ENCODE measurements at regions not wholly inside any gene's neighbourhood (a gene's known extent, or its start where the extent isn't known, plus 50 kb on each side); places are given as distances from the start of the nearest gene placed in this dataset.
A peak's percentile ranks its signal among the peaks of the same experiment; 100 is the strongest.

GRCh38 chr5:87136096-87136495 lies 131.6 kb upstream of the RASA1 start:
- Histone ChIP-seq H3K27ac (replicated peaks in 1 of 4) (no peak overlapping the region), H3K27me3 (no peaks in the 10 kb centered on the region), H3K4me1 (peaks cover 7 to 22% (median 12%) of the 10 kb centered on the region in 4 donors), H3K9me3 (no peaks in the 10 kb centered on the region), H3K36me3 (no peaks in the 10 kb centered on the region), H3K4me3 (no peak overlapping the region)
- 57% methylated on average over 1 of the region's 1 CpG for WGBS
- TF ChIP-seq POLR2AphosphoS5 (IDR thresholded peaks at IDR 0.05), result no peak
- no peak for TF ChIP-seq CTCF (IDR thresholded peaks at IDR 0.05)
- DNase-seq (ENCODE audit: extremely low spot score), result no peak
- intact Hi-C loops (cut with DNase I), result no loop called here

GRCh38 chr5:87136733-87137132 lies 130.9 kb upstream of the RASA1 start:
- DNase-seq (ENCODE audit: extremely low spot score), result no peak
- TF ChIP-seq EP300 (IDR thresholded peaks at IDR 0.05) (no peak), CTCF (IDR thresholded peaks at IDR 0.05) (no peak), POLR2AphosphoS5 (IDR thresholded peaks at IDR 0.05) (no peak), POLR2A (IDR thresholded peaks at IDR 0.05; ENCODE audit: low read depth) (no peak)
- Histone ChIP-seq H3K4me3 (no peak overlapping the region), H3K9me3 (no peaks in the 10 kb centered on the region), H3K4me1 (peaks cover 7 to 22% (median 12%) of the 10 kb centered on the region in 4 donors), H3K36me3 (no peaks in the 10 kb centered on the region), H3K27ac (replicated peaks in 1 of 4) (no peak overlapping the region), H3K27me3 (no peaks in the 10 kb centered on the region)
- intact Hi-C loops (cut with DNase I), result no loop called here
- 88% methylated on average over 1 of the region's 1 CpG for WGBS

GRCh38 chr5:87137283-87137682 lies 130.4 kb upstream of the RASA1 start:
- Histone ChIP-seq H3K9me3 (no peaks in the 10 kb centered on the region), H3K27ac (replicated peaks in 1 of 4) (no peak overlapping the region), H3K4me3 (no peak overlapping the region), H3K27me3 (no peaks in the 10 kb centered on the region), H3K4me1 (peaks cover 7 to 22% (median 12%) of the 10 kb centered on the region in 4 donors), H3K36me3 (no peaks in the 10 kb centered on the region)
- TF ChIP-seq POLR2A (IDR thresholded peaks at IDR 0.05; ENCODE audit: low read depth) (no peak), POLR2AphosphoS5 (IDR thresholded peaks at IDR 0.05) (no peak), CTCF (IDR thresholded peaks at IDR 0.05) (no peak), EP300 (IDR thresholded peaks at IDR 0.05) (no peak)
- intact Hi-C loops (cut with DNase I), result no loop called here
- no peak for DNase-seq (ENCODE audit: extremely low spot score)
- WGBS, result 51% methylated on average over 3 of the region's 3 CpGs

GRCh38 chr5:87138091-87138805 lies 129.4 kb upstream of the RASA1 start:
- H3K27ac ChIP-seq (replicated peaks in 1 of 4), result peak overlapping the region in 1 of 4 donors; percentile 26
- WGBS, result 33% methylated on average over 2 of the region's 2 CpGs
- no peaks in the 10 kb centered on the region for H3K9me3 ChIP-seq
- H3K27me3 ChIP-seq, result no peaks in the 10 kb centered on the region
- peaks cover 7 to 22% (median 12%) of the 10 kb centered on the region in 4 donors for H3K4me1 ChIP-seq
- H3K36me3 ChIP-seq, result no peaks in the 10 kb centered on the region
- TF ChIP-seq EP300 (IDR thresholded peaks at IDR 0.05) (no peak), POLR2AphosphoS5 (IDR thresholded peaks at IDR 0.05) (no peak), CTCF (IDR thresholded peaks at IDR 0.05) (no peak), POLR2A (IDR thresholded peaks at IDR 0.05; ENCODE audit: low read depth) (no peak)
- no peak overlapping the region for H3K4me3 ChIP-seq
- intact Hi-C loops (cut with DNase I), result no loop called here
- no peak for DNase-seq (ENCODE audit: extremely low spot score)

GRCh38 chr5:87139795-87140194 lies 127.9 kb upstream of the RASA1 start:
- H3K36me3 ChIP-seq, result no peaks in the 10 kb centered on the region
- intact Hi-C loops (cut with DNase I), result no loop called here
- H3K27me3 ChIP-seq, result no peaks in the 10 kb centered on the region
- TF ChIP-seq POLR2A (IDR thresholded peaks at IDR 0.05; ENCODE audit: low read depth) (no peak), CTCF (IDR thresholded peaks at IDR 0.05) (no peak), POLR2AphosphoS5 (IDR thresholded peaks at IDR 0.05) (no peak), EP300 (IDR thresholded peaks at IDR 0.05) (no peak)
- peaks cover 7 to 22% (median 12%) of the 10 kb centered on the region in 4 donors for H3K4me1 ChIP-seq
- DNase-seq (ENCODE audit: extremely low spot score), result no peak
- H3K9me3 ChIP-seq, result no peaks in the 10 kb centered on the region
- no peak overlapping the region for H3K27ac ChIP-seq (replicated peaks in 1 of 4)
- no peak overlapping the region for H3K4me3 ChIP-seq

Measured in esophagus muscularis mucosa (tissue), 4 donors.